B cell (primary cell): ENCODE measurements at regions not wholly inside any gene's neighbourhood (a gene's known extent, or its start where the extent isn't known, plus 50 kb on each side); places are given as distances from the start of the nearest gene placed in this dataset.
"Not testable (repeated sequence)": the region's sequence is repeated elsewhere in the genome, so short reads cannot be mapped to it uniquely, and the experiment has no call there.

Experiments used
- ATAC-seq: fragments of 200-7000 bp; cut with Tn5 transposase; one replicate; pipeline ENCODE4 v1.10.0; 2021; ENCODE audit warnings: low read depth, mild to moderate bottlenecking, moderate number of reproducible peaks, moderate library complexity
- CTCF ChIA-PET: fragments of 350-600 bp; sonication (Branson Sonifier 250); formaldehyde crosslinking; loops from one replicate; lab custom pipeline; 2021; ENCODE audit warnings: antibody characterized with exemption, inconsistent platforms; lab: Charles Lee
- POLR2A ChIA-PET: fragments of 350-600 bp; sonication (Branson Sonifier 250); formaldehyde crosslinking; loops from one replicate; lab custom pipeline; 2021; ENCODE audit warnings: antibody characterized with exemption; lab: Charles Lee
- DNase-seq: peaks from one replicate; pipeline ENCODE4 v3.0.0; 2013
- H2AFZ ChIP-seq: 2 replicates; pipeline ENCODE4 v1.6.1; 2012; ENCODE audit warnings: mild to moderate bottlenecking, low read depth, low read length; ENCODE audit not compliant: insufficient read depth, poor library complexity, severe bottlenecking
- H3K27ac ChIP-seq, 2 donors: 1 replicate in 1 of 2; 2 replicates in 1 of 2; pipeline ENCODE4 v1.5.1; 2012 to 2013; ENCODE audit warnings: low read length in 2 of 2, mild to moderate bottlenecking in 2 of 2, moderate library complexity in 1 of 2
- H3K27me3 ChIP-seq, 4 experiments: fragments of 200-600 bp in 1 of 4; sonication (generic) in 1 of 4; replicated peaks in 1 of 4; 1 replicate in 2 of 4; 2 replicates in 2 of 4; pipeline versions ENCODE4 v1.6.1 to v1.7.0; 2013 to 2016; ENCODE audit warnings: low read length in 3 of 4, mild to moderate bottlenecking in 2 of 4, mixed read lengths in 1 of 4, moderate library complexity in 1 of 4; ENCODE audit not compliant: insufficient read depth in 4 of 4, control insufficient read depth in 3 of 4; ENCODE audit errors: control extremely low read depth in 1 of 4
- H3K36me3 ChIP-seq, 2 experiments: replicated peaks in 1 of 2; 1 replicate in 1 of 2; 2 replicates in 1 of 2; pipeline versions ENCODE4 v1.6.1 to v1.7.1; 2013; ENCODE audit warnings: low read length in 1 of 2; ENCODE audit not compliant: insufficient read depth in 2 of 2, control insufficient read depth in 1 of 2; ENCODE audit errors: control extremely low read depth in 1 of 2, extremely low read depth in 1 of 2
- H3K4me1 ChIP-seq, 2 donors: fragments of 200-600 bp in 1 of 2; sonication (generic) in 1 of 2; 1 replicate in 1 of 2; 2 replicates in 1 of 2; pipeline versions ENCODE4 v1.5.1 to v1.6.1; 2013 to 2017; ENCODE audit warnings: low read length in 2 of 2; ENCODE audit not compliant: control insufficient read depth in 2 of 2, insufficient read depth in 2 of 2
- H3K4me2 ChIP-seq: replicated peaks from 2 replicates; pipeline ENCODE3; 2012; ENCODE audit warnings: mild to moderate bottlenecking, low read depth, low read length; ENCODE audit not compliant: poor library complexity, severe bottlenecking
- H3K4me3 ChIP-seq, 5 experiments: fragments of 200-600 bp in 1 of 5; sonication (generic) in 1 of 5; 1 replicate in 3 of 5; 2 replicates in 2 of 5; pipeline versions ENCODE4 v1.5.1 to v1.7.0; 2011 to 2016; ENCODE audit warnings: low read length in 4 of 5, mild to moderate bottlenecking in 4 of 5, low read depth in 2 of 5, control low read depth in 1 of 5, moderate library complexity in 1 of 5; ENCODE audit not compliant: insufficient read depth in 1 of 5; ENCODE audit errors: control extremely low read depth in 1 of 5, extremely low read depth in 1 of 5
- H3K79me2 ChIP-seq: fragments of 200-600 bp; sonication (generic); one replicate; pipeline ENCODE4 v1.6.0; 2016; ENCODE audit warnings: low read length; ENCODE audit not compliant: control insufficient read depth, insufficient read depth
- H3K9ac ChIP-seq: fragments of 200-600 bp; sonication (generic); 2 replicates; pipeline ENCODE4 v1.6.1; 2017; ENCODE audit warnings: mild to moderate bottlenecking, low read length, moderate library complexity
- H3K9me3 ChIP-seq, 3 donors: one replicate each; pipeline versions ENCODE4 v1.6.1 to v1.7.1; 2013; ENCODE audit warnings: low read length in 2 of 3; ENCODE audit not compliant: control insufficient read depth in 2 of 3, insufficient read depth in 1 of 3; ENCODE audit errors: control extremely low read depth in 1 of 3
- H4K20me1 ChIP-seq: 2 replicates; pipeline ENCODE4 v1.6.0; 2012; ENCODE audit warnings: mild to moderate bottlenecking, low read length; ENCODE audit not compliant: insufficient read depth, control insufficient read depth, poor library complexity, severe bottlenecking
- H3K27ac Mint-ChIP-seq: one replicate; pipeline ENCODE4 v1.8.0; 2021; ENCODE audit warnings: mixed read lengths
- H3K27me3 Mint-ChIP-seq: one replicate; pipeline ENCODE4 v1.8.0; 2021; ENCODE audit warnings: mixed read lengths
- H3K4me1 Mint-ChIP-seq: one replicate; pipeline ENCODE4 v1.8.0; 2021; ENCODE audit warnings: mixed read lengths
- H3K4me3 Mint-ChIP-seq: one replicate; pipeline ENCODE4 v1.8.0; 2021; ENCODE audit warnings: mixed read lengths
- H3K9me3 Mint-ChIP-seq: one replicate; pipeline ENCODE4 v1.8.0; 2022; ENCODE audit warnings: mixed read lengths; ENCODE audit not compliant: insufficient read depth
- CTCF ChIP-seq: fragments of 200-600 bp; IDR thresholded peaks from one replicate; pipeline ENCODE4 v1.8.0; 2022; ENCODE audit warnings: antibody characterized with exemption, mild to moderate bottlenecking
- EZH2 ChIP-seq: IDR thresholded peaks from 2 replicates; pipeline ENCODE4 v1.6.1; 2012; ENCODE audit warnings: borderline replicate concordance, low read depth, mild to moderate bottlenecking, moderate library complexity, low read length; ENCODE audit not compliant: insufficient read depth, poor library complexity, severe bottlenecking
- WGBS: methylation state at CpG from one replicate; pipeline ENCODE4 v1.1.5; 2013; ENCODE audit warnings: missing lambda C conversion rate; ENCODE audit not compliant: insufficient coverage; 5-methylcytosine and 5-hydroxymethylcytosine counted together
- intact Hi-C: fragments of 100-400 bp; cut with micrococcal nuclease; formaldehyde crosslinking; loops from one replicate; pipeline ENCODE4 v1.10.0; 2022

GRCh38 chr5:86305050-86305449, 312.7 kb upstream of the COX7C start:
- H4K20me1 ChIP-seq, H3K4me1 Mint-ChIP-seq, H2AFZ ChIP-seq, H3K36me3 ChIP-seq, H3K79me2 ChIP-seq, H3K4me3 Mint-ChIP-seq, ATAC-seq, H3K9ac ChIP-seq, H3K9me3 ChIP-seq, H3K27ac Mint-ChIP-seq, H3K4me3 ChIP-seq, H3K27me3 ChIP-seq, H3K4me1 ChIP-seq, H3K27me3 Mint-ChIP-seq, H3K9me3 Mint-ChIP-seq, H3K4me2 ChIP-seq, CTCF ChIA-PET, intact Hi-C loops, H3K27ac ChIP-seq, POLR2A ChIA-PET, DNase-seq: not testable (repeated sequence)
- WGBS = no CpG with 5 or more reads among the region's 2 CpGs

- H3K9me3 Mint-ChIP-seq = no peaks in the 10 kb centered on the region
- ATAC-seq (no peak), DNase-seq (no peak)
- Histone ChIP-seq H2AFZ (no peak overlapping the region), H3K27ac (no peak overlapping the region), H3K9ac (no peak overlapping the region), H3K27me3 (no peaks in the 10 kb centered on the region), H3K79me2 (no peaks in the 10 kb centered on the region), H3K4me3 (no peak overlapping the region), H3K9me3 (no peaks in the 10 kb centered on the region), H3K4me1 (no peaks in the 10 kb centered on the region), H3K36me3 (no peaks in the 10 kb centered on the region), H3K4me2 (no peak overlapping the region), H4K20me1 (no peaks in the 10 kb centered on the region)
- intact Hi-C loops = no loop called here
- no peak overlapping the region for H3K4me3 Mint-ChIP-seq
- ChIA-PET CTCF (no interaction called here), POLR2A (no interaction called here)
- H3K4me1 Mint-ChIP-seq = no peaks in the 10 kb centered on the region
- TF ChIP-seq EZH2 (no peak), CTCF (no peak)
- H3K27ac Mint-ChIP-seq = no peak overlapping the region
- H3K27me3 Mint-ChIP-seq = no peaks in the 10 kb centered on the region
Measured at GRCh38 chr5:86314951-86315350, 302.8 kb upstream of the COX7C start.
